SIG-M5 treated with dmso at 0.1 percent for 504 hours (cell line): ENCODE measurements at regions not wholly inside any gene's neighbourhood (a gene's known extent, or its start where the extent isn't known, plus 50 kb on each side); places are given as distances from the start of the nearest gene placed in this dataset.

ENCODE experiments used
- DNase-seq: peaks from one replicate; lab custom pipeline; 2025; ENCODE audit not compliant: unreplicated experiment; lab: John Stamatoyannopoulos, UW

DNA sequence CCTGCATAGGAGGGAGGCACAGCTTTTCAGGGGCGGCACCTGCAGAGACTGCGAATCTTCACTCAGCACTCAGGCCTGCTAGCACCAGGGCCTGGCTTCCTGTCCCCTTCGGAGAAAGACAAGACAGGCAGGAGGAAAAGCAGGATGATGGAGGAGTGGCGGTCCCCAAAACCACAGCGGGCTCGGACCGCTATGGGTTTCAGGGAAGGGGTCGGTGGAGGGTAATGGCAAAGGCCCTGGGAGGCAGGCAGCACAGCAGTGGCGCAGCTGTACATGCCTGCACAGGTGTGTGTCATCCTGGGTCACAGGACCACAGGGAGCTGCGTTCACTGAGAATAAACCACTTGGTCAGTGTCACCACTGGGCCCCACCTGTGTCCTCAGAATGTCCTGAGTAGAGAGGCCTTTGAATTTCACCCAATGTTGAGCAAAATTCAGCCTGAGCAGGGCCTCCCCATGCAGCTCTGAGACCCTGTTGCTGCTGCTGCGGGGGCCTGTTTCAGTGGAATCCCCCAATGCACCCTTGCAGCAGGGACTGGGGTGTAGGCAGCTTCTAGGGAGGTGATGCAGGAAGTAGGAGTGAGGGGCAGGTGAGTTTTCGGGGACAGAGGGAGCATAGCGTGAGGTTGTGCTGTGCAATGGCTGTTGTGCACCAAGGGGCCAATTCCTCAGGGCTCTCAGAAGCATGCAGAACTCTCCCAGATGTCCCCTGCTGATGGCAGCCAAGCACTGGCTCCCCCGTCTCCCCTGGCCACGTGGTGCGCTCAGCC lies 90.6 kb upstream of the PPP2R2D start:
- no peak for DNase-seq

DNA sequence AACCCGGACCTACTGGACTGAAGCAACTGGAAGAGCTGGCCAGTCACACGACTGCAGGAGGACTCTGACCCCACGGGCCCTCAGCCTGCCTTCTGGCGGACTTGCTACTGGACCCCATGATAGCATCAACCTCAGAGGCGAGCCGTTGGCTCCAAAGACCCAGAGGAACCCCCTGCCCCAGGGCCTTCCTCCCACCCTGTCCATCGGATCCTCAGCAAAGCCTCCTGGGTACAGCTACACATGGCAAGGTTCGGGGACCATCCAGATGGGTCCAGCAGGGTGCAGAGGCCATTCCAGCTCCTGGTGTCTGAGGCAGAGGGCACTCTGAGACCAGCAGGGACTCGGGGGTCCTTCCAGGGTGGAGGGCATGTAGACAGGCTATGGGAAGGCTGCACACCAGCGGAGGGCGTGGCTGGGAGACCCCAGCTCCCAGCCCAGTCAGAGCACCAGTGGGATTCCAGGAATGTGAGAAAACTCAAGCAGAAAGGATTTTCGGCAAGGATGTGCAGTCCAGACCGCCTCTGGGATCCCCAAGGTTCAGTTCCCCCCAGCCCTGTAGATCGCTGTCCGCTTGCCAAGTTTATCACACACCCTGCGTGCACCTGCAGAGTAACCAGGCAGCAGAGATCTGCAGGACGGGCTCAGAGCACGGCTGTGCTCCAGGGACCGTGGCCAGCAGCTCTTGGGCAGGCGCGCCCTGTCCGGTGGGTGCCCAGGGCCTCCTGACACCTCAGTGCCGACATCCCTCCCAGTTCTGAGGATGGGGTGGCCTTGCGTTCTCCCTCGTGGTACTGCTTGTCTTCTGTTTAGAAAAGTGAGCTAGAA lies 89.8 kb upstream of the PPP2R2D start:
- DNase-seq, result no peak

DNA sequence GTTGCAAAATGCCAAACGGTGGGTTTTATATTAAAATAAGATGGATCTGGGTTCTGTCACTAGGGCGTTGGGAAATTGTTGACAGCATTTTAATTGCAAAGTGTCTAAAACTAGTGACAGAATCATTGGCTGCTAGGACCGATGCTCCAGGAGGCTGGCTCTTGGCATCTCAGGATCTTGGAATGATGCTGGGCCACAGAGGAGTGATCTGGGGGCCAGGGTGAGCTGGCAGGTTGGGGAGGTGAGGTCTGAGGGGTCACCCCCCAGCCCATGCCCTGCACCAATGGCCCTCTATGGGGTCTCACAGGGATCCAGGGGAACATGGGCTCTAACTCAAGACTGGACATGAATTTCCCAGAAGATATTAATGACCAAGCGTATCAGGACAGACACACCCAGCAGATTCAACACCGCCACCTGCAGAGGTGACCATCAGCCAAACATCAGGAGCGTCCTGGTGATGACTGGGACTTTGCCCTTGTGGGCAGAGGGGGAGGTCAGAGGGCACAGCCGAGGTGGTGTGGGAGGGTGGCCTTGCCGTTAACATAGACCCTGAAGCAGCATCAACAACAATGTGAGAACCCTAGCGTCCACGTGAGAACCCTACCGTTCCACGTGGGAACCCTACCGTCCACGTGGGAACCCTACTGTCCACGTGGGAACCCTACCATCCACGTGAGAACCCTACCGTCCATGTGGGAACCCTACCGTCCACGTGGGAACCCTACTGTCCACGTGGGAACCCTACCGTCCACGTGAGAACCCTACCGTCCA lies 89.0 kb upstream of the PPP2R2D start:
- DNase-seq, result no peak

DNA sequence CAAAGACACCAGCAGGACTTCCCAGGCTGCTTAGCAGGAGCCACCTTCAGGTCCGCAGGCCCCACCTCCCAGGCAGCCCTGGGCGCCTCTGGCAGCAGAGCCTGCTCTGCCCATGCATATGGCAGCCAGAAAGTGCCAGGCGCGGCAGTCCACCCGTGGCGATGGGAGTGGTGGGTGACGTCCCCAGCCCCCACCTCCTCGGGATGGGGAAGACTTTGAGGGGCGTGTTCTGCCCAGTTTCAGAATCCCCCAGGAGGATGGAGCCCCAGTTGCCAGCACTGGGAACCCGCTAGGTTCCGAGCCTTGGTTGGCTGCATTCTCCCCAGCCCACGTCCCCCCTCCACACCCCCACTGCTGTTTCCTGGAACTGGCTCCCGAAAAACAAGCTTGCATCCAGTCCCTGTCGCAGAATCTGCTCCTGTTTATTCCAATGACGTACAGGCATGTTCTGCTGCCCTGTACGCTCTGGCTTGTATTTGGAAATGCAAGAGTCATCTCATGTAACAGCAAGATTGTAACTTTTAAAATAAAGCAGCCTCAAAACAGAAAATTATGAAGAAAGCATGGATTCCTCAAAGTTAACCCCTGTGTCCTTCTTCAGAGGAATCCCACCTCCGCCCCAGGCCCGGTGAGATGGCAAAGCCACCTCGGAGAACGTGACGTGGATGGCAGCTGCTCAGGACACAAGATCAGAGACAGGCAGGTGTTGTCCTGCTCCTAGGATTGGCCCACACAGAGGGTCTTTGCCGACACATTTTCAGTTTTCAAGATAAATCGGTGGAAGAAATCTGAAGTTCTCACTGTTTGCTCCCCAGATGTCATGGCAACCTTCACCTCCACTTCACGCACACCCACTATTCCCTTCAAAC lies 87.8 kb upstream of the PPP2R2D start:
- DNase-seq, result no peak

DNA sequence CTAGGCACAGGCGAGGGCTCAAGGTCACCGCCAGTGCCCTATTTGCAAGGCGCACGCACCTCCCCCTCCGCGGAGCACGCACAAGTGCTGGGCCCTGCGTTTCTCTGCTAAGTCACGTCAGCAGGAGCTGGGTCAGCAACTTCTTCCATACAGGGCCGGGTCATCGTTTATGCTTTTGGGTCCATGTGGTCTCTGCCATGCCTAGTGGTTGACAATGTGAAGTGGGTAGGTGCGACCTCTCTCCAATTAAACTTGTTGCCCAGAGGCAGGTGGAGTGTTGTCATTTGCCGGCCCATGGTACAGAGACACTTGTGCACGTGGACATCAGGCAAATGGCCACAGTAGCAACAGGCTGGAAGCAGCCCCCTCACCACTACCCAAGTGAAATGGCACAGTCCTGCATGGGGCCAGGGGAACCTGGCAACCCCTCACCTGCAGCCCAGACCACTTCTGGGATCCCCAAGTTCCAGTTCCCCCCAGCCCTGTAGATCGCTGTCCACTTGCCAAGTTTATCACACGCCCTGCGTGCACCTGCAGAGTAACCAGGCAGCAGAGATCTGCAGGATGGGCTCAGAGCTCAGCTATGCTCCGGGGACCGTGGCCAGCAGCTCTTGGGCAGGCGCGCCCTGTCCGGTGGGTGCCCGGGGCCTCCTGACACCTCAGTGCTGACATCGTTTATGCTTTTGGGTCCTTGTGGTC lies 86.1 kb upstream of the PPP2R2D start:
- DNase-seq, result no peak

DNA sequence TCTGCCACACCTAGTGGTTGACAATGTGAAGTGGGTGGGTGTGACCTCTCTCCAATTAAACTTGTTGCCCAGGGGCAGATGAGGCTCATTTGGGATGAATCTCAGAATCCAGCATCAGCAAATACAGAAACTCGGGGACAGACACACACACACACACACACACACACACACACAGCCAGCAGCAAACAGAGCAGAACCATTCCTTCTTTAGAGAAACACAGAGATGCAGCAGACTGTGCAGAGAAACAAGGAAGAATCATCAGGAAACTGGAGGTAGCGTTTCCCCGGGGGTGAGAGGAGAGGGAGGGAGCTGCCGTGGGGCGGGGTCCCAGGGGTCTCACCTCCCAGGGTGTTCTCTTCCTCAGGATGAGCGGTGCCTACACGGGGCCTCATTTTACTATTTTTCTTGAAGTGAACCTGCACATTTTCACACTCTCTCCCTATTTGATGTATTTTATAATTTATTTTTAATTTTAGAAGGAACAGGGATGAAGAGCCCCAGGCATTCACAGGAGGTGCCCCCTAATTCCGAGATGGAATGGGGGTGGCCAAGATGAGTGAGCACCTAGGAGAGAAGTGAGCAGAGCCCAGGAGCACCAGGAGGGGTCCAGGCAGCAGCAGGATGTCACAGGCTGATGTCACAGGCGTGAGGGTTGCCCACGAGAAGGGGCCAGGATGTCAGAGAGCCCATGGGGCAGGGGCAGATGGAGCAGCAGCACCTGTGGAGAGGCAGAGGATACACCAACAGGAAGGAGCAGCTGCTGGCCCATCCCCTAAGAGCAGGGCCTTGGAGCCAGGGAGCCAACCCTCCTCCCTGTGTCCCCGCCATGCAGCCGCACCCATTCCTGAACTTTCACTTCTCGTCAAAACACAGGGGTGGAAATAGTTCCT lies 85.3 kb upstream of the PPP2R2D start:
- DNase-seq, result no peak

DNA sequence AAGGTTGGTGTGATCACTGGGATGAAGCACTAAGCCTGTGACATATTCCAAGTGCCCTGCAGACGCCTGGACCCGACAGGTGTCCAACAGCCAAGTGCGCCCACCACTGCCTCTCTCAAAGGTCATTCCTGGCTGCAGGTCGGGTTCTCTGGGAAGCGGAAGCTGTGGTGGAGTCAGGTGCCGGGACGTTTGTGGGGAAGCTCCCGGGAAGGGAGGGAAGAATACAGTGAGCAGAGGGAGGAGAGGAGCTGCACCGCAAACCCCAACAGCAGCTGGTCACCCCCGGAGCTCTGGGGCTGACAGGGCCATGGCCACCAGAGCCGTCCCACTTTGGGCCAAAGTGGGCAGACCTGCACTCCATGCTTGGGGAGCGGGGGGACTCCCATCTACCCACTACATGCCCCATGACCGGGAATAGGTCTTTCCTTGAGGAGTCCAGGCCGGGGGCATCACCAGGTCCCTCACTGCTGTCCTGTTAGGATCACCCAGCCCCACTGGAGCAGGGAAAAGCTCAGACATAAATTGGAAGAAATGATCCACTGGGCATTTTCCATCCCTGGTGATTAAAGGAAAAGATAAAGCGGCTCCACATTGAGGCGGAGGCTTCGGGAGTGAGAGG lies 84.5 kb upstream of the PPP2R2D start:
- DNase-seq, result no peak

DNA sequence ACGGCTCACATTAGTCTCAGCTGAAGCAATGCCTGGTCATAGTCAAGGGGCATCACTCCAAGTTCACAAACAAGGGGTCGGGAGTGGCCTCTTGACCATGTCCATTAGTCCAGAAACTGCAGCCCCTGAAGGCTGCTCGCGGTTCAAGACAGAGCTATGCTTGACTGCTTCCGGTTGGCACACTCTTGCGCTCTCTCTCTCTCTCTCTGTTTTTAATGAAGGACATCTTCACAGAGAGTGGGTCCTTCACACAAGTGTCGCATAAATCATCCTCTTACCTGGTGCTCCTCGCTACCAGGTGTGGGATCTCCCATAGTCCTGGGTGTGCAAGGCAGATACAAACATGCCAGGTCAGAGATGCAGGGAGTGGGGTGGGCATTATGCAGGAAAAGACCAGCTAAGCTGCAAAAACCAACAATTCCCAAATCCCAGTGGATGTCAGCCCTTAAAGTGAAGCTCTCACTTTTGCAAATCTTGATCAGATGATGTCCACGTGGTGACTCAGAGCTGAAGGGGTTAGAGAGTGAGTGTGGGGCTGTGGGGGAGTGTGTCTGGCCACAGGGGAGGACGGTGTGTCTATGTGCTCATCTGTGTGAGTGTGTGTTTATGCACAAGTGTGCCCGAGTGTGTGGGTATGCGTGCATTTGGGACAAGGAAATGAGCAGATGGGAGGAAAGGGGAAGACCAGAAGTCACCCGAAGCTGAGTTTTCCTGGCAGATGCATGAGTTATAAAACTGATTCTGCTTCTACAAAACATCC lies 83.7 kb upstream of the PPP2R2D start:
- no peak for DNase-seq

DNA sequence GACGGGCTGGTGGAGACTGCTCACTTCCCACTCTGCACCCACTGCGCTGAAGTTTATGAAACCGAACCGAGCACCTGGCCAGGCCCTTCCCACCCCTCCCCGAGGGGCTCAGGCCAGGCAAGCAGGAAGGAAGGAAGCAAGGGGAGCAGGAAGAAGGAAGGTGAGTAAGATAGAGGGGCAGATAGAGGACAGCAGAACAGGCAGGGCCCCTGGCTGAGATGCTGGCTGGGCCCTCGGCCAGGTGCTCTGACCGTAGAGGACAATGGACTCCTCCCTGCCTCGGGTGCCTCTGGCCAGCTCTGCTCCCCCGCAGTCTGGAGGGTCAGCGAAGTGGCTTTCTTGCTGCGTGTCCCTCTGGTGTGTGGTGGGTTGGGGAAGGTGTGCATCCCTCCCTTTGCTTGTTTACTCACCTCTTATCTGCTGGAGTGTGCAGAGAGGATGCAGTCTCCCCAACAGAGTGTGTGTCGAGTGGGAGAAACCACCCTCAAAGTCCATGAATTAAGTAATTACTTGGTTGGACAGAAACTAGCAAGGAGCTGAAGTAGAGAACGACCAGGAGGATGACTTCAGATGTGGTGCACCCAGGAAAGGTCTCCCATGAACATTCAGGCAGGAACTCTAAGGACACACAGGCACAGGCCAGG lies 82.8 kb upstream of the PPP2R2D start:
- no peak for DNase-seq

DNA sequence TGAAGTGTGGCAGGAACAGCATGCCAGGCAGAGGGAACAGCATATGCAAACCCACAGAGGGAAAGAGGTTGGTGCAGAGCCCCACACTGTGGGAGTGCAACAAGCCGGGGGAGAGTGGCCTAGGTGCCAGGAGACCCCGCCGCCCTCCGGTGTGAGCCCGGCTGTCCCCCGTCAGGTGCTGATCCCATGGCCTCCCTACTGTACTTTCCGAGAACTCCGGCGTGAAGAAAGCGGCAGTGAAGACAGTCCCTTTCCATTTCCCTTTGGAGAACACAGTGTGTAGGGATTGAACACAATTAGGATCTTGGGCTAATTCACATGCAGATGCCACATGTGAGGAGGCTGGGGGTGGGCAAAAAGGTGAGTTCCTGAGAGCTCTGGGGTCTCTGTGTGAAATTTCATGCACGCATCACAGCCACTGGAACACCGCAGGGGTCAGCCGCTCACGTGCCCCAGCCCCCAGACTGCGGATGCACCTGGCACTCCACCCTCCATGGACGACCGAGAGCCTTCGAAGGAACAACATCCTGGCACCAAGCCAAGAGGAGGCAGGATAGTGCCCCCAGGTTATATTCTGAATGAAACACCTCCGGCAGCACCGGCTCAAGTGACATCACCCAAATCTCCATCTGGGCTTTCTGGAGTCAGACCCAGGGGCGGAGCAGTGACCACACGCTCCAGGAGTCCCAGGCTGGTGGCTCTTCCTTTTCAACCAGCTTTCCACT lies 82.1 kb upstream of the PPP2R2D start:
- DNase-seq, result no peak

DNA sequence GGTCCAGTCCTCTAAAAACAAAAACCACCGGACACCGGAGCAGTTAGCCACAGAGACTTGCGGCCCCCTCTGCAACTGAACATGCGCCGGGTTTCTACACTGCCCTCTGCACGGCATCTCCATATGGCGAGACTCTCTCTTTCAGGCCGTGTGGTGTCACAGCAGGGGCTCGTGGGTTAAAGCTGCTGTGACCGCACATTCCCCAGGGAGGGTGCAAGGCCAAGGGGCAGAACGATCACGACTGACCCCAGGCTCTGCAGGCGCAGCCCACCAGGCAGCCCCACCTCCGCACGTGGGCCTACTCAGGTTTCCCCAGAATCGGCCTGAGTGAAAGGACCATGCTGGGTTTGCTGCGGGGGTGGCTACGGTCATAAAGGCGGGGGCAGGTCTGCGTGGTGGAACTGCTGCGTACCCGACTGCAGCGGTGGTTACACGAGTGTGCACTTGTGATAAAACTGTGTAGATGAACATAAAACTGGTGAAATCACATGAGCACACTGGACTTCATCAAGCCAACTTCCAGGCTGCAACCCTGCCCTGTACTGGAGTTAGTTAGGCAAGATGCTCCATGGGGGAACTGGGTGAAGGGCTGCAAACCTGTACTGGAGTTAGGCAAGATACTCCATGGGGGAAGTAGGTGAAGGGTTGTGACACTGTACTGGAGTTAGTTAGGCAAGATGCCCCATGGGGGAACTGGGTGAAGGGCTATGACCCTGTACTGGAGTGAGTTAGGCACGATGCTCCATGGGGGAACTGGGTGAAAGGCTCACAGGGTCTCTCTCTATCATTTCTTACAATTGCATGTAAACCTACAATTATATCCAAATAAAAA lies 81.4 kb upstream of the PPP2R2D start:
- no peak for DNase-seq

DNA sequence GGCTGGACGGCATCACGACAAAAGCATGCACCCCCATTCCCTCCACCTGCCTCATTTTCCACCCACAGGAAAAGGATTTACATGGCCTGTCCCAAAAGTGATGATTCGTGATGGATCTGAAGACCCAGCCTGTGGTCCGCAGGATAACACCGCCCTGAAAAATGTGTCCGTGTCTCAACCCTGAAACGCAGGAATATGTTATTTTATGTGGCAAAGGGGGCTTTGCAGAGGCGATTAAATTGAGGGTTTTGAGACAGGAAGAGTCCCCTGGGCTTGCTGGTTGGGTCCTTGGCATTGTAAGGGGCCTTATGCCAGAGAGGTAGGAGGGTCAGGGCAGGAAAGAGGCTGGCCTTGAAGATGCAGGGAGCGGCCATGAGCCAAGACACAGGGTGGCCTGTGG lies 80.2 kb upstream of the PPP2R2D start:
- no peak for DNase-seq

DNA sequence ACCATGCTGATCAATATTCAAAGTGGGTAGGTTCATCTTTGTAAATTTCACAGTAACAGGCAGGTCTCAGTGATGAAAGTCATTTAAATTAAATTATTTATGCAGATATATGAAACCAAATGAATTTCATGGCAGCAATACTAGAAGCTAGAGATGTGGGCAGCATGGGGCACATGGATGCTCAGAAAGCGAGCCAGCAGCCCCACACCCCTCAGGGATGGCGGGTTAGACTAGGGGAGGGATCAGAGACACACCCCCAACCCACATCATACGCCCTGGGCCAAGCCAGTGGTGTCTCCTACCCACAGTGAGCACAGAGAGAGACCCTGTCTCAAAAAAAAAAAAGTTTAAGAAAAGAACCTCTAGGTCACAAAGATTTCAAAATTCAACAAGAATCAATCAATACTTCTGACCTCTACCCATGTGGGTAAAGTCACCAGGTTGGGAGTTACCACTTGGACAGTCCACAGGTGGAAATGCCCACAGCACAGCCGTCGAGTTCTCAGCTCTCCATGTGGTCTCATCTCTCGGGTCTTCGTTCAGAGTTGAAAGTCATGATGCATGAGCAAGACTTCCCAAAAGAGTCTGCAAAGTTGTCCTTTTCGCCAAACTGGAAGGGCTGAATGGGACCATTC lies 79.3 kb upstream of the PPP2R2D start:
- DNase-seq, result no peak

DNA sequence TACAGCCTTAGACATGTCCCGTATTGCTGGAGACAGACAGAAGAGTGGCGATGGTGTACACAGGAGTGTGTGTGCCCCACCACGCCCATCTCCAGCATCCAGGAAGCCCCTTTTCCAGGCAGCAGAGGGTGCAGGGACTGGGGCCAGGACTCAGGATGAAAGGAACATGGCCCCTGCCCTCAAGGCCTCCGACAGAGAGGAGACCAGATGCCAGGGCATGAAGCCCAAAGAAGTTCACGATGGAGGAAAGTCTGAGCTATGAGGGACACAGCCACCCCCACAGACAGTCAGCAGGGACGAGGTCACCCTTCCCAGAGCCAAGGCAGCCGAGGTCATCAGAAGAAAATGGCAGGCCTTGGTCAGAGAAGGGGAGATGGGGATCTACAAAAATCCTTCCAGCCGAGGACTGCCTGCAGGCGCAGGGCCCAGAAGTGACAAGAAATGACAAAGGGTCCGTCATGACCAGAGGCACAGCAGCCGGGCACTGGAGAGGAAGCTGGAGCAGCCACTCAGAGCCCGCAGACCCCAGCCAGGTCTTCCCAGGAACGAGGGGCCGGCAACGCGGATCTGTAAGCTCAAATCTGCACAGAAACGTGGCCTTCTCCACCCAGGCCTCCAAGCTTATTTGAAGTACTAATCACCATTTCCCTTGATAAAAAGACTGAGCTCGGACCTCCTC lies 78.7 kb upstream of the PPP2R2D start:
- no peak for DNase-seq

DNA sequence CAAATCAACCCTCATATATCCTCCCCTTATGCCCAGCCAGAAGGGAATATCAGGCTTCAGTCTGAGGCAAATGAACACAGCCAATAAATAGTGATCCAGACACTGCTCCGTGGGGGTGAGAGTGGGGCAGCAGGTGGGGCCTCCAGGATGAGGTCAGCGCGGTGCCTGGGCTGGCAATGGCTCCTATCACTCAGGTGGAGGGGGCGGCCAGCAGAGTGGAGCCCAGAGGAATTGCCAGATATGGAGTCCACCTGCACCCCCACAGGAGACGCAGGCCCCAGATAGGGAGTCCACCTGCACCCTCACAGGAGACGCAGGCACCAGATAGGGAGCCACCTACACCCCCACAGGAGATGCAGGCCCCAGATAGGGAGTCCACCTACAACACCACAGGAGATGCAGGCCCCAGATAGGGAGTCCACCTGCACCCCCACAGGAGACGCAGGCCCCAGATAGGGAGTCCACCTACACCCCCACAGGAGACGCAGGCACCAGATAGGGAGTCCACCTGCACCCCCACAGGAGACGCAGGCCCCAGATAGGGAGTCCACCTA lies 78.0 kb upstream of the PPP2R2D start:
- DNase-seq, result no peak
